HAP-1 (cell line): ENCODE measurements at regions not wholly inside any gene's neighbourhood (a gene's known extent, or its start where the extent isn't known, plus 50 kb on each side); places are given as distances from the start of the nearest gene placed in this dataset.

Experiments
- DNase-seq, 2 experiments: peaks; one replicate each; pipeline ENCODE4 v3.0.0-alpha.2; 2016 to 2020; ENCODE audit warnings: low spot score in 2 of 2
- H3K27me3 ChIP-seq: fragments of 250-450 bp; sonication (Bioruptor Pico); 2 replicates; pipeline ENCODE4 v1.5.1; 2020; ENCODE audit warnings: low read depth, mild to moderate bottlenecking, moderate library complexity
- H3K36me3 ChIP-seq: fragments of 250-450 bp; sonication (Bioruptor Pico); replicated peaks from 2 replicates; pipeline ENCODE4 v1.5.1; 2020; ENCODE audit warnings: mild to moderate bottlenecking
- H3K4me1 ChIP-seq: fragments of 250-450 bp; sonication (Bioruptor Pico); 2 replicates; pipeline ENCODE4 v1.5.1; 2020; ENCODE audit warnings: mild to moderate bottlenecking
- H3K4me3 ChIP-seq: fragments of 250-450 bp; sonication (Bioruptor Pico); 2 replicates; pipeline ENCODE4 v1.5.1; 2020; ENCODE audit warnings: mild to moderate bottlenecking, moderate library complexity
- H3K9me3 ChIP-seq: fragments of 250-450 bp; sonication (Bioruptor Pico); 2 replicates; pipeline ENCODE4 v1.5.1; 2020; ENCODE audit warnings: mild to moderate bottlenecking, moderate library complexity
- in situ Hi-C: fragments of 300-500 bp; cut with MboI; formaldehyde crosslinking; loops from 3 replicates; pipeline ENCODE4 v1.14.3; 2020; ENCODE audit warnings: low sequenced_read_pairs, inconsistent platforms, mixed read lengths

DNA sequence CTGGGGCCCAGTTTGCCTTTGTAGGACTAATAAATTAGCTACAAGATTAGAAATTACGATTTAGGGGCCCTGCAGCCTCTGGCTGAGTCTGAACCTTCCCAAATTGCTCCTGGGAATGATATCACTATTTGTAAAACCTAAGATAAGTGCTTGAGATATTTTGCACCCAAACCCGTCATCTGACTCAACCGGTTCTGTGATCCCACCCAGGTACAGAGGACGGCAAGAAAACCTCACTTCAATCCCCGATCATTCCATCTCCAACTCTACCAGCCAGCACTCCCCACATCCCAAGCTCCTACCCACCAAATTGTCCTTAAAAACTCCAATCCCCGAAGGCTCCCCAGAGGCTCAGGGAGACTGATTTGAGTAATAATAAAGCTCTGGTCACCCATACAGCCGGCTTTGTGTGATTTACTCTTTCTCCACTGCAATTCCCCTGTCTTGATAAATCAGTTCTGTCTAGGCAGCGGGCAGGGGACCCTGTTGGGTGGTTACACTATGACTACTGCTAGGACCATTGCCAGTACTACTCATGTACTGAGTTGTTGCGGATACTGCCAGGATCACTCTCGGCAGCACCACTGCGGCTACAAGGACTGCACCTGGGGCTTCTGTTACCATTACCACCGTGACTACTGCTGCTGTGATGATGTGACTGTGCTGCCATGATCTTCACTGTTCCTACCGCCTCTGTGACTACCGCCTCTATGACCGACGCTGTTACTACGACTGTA is 73.1 kb downstream of the IRF8 start:
- Histone ChIP-seq H3K4me3 (no peak overlapping the region), H3K27me3 (peaks cover 11% of the 10 kb centered on the region), H3K9me3 (no peaks in the 10 kb centered on the region; the same call in 1 of the 2 replicates), H3K36me3 (no peaks in the 10 kb centered on the region), H3K4me1 (no peaks in the 10 kb centered on the region)
- in situ Hi-C loops = loop anchor here (5.0 kb wide), 1 partner anchor 50 kb away; no protein-coding TSS in a partner anchor
- DNase-seq = no peak

DNA sequence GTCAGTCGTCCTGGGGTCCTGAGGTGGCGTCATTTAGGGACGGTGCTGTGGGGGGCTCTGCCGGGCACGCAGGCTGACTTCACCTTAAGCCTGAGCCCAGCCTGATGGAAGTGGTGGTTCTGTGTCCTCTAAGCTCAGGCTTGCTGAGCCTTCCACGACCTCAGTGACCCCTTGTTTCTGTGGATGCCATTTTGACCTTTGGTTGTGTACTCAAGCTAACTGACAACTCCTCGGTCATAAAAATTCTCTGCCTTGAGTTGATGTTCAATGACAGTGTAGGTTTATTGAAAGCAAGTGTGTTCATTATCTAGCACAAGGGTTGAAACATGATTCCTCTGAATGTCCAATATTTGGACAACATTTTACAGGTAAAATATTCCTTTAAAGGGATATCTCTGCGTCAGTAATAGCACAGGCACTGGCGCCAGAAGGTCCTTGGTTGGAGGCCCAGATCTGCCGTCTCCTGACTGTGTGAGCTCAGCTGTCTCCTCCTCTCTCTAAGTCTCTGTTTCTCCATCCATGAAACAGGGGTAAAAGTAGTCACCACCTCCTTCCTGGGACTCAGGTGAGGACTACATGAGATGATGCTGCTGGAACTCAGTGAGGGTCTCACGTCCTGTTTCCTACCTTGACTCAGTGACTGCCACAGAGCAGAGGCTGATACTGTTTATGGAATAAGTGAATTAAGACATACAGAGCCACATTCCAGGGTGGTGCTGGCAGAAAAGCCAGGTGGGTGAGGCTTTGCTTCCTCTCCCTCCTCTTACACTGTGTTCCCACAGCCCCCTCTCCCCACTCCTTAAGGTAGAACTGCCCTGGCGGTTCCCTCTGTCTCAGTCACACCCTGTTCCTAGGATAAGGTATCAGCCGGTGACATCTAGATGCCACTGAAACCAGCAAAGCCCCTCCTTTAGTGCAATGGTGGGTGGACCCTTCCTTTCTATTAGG is 75.7 kb downstream of the IRF8 start:
- DNase-seq = no peak
- H3K4me3 ChIP-seq = no peak overlapping the region
- in situ Hi-C loops = loop anchor here (5.0 kb wide), 1 partner anchor 52 kb away; no protein-coding TSS in a partner anchor

DNA sequence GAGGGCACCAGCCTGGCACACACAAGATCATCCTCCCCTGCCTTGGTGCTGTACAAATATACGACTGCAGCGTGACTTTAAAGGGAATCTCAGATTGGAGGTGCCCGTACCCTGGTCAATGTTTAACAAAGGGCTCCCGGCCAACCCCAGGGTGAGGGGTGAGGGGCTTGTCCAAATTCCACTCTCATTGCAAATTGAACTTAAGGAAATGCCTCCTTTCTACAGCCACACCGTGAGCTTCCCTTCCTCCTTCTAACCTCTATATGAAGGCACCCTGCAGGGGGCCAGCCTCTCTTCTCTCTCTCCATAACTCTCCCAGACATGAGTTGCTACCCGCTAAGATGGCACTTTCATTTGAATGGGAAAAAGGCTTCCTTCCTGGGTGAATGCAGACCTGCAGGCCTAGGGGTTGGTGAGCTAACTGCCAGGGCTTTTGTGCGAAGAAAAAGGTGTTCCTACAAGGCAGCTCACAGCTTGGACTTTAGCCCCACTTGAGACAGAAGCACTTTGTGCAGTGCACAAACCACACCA is 76.6 kb downstream of the IRF8 start:
- in situ Hi-C loops = no loop called here
- Histone ChIP-seq H3K36me3 (no peaks in the 10 kb centered on the region), H3K27me3 (no peaks in the 10 kb centered on the region), H3K9me3 (no peaks in the 10 kb centered on the region; the same call in 1 of the 2 replicates), H3K4me1 (no peaks in the 10 kb centered on the region), H3K4me3 (no peak overlapping the region)
- DNase-seq = no peak

More for the DNA sequence above, 75.7 kb downstream of the IRF8 start:
- H3K27me3 ChIP-seq = no peaks in the 10 kb centered on the region
- no peaks in the 10 kb centered on the region for H3K4me1 ChIP-seq
- no peaks in the 10 kb centered on the region for H3K36me3 ChIP-seq
- no peaks in the 10 kb centered on the region; the same call in 1 of the 2 replicates for H3K9me3 ChIP-seq

DNA sequence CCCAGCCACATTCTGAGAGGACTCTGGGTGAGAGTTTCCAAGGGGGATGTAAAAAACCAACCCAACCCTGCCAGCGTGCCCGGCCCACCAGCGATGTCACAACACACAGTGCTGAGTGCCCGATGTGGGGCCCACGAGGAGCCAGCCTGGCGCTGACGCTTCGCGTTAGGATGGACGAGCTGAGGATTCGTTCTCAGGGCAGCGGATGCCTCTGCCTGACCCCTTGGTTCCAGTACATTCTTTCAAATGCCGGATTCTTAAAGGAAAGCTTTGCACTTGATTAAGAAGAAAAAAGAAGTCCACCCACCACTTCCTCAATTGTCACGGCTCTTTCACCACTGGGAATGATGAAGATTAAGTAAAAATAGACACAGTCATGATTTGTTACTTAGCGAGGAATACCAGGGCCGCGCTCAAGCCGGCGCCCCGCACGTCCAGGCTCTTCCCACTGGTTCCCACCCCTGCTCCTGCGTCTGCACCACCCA is 79.4 kb downstream of the IRF8 start:
- H3K4me1 ChIP-seq = no peaks in the 10 kb centered on the region
- DNase-seq = no peak
- in situ Hi-C loops = no loop called here
- no peaks in the 10 kb centered on the region for H3K36me3 ChIP-seq
- H3K27me3 ChIP-seq = peaks cover 13% of the 10 kb centered on the region
- no peak overlapping the region for H3K4me3 ChIP-seq
- no peaks in the 10 kb centered on the region; the same call in 1 of the 2 replicates for H3K9me3 ChIP-seq

DNA sequence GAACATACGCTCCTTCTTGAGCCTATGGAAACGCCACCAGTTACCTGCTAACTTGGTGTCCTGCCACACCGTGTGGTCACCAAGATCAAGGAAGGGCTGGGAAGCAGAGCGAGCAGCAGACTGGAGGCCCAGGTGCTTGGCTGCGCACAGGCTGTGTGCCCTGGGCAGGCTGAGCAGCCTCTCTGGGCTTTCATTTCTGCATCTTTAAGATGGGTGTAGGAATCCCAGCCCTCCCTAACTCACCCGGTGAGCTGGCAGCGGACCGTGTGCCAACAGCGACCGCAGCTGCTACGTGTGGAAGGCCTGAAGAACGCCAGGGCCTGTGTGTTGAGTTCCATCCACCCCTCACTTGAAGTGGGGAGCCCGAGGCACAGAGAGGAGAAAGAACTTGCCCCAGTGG is 80.0 kb downstream of the IRF8 start:
- in situ Hi-C loops = no loop called here
- Histone ChIP-seq H3K4me1 (no peaks in the 10 kb centered on the region), H3K27me3 (peaks cover 20% of the 10 kb centered on the region), H3K36me3 (no peaks in the 10 kb centered on the region), H3K9me3 (no peaks in the 10 kb centered on the region; the same call in 1 of the 2 replicates), H3K4me3 (no peak overlapping the region)
- DNase-seq = no peak

DNA sequence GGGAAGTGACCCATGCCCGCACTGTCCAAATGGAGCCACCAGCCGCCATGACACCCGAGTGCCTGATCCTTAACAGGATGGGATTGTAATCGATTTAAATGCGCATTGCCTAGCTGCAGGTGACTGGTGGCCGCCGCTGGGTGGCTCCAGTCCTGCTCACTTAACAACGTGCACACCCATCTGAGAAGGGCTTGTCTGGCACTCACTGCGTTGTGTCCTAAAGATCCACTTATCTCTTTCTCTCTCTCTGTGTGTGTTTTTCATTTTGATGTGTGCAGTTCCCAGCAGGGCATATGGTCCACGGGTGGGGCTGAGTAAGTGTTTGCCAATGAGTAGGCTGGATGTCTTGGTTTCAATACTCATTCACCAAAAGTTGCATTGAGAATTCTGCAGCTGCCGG is 80.6 kb downstream of the IRF8 start:
- no peaks in the 10 kb centered on the region for H3K4me1 ChIP-seq
- H3K36me3 ChIP-seq = no peaks in the 10 kb centered on the region
- no peak overlapping the region for H3K4me3 ChIP-seq
- H3K9me3 ChIP-seq = no peaks in the 10 kb centered on the region; the same call in 1 of the 2 replicates
- no peak for DNase-seq
- in situ Hi-C loops = no loop called here
- H3K27me3 ChIP-seq = peaks cover 26% of the 10 kb centered on the region

DNA sequence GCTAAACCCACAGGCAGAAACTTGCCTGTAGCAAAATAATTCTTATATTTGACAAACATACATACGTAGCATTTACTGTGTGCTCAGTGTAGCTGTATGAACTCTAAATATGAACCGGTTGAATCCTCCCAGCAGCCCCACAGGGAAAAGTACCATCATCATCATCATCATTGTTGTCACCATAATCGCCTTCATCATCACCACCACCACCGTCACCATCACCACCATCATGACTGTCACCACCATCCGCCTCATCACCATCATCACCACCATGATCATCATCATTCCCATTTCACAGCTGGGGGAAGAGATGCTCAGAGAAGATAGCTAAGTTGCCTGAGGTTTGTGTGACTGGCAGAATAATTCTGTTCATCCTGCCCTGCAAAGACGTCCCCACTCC is 81.7 kb downstream of the IRF8 start:
- in situ Hi-C loops = no loop called here
- Histone ChIP-seq H3K9me3 (no peaks in the 10 kb centered on the region), H3K4me3 (no peak overlapping the region), H3K36me3 (no peaks in the 10 kb centered on the region), H3K27me3 (peaks cover 35% of the 10 kb centered on the region), H3K4me1 (no peaks in the 10 kb centered on the region)
- DNase-seq = no peak

DNA sequence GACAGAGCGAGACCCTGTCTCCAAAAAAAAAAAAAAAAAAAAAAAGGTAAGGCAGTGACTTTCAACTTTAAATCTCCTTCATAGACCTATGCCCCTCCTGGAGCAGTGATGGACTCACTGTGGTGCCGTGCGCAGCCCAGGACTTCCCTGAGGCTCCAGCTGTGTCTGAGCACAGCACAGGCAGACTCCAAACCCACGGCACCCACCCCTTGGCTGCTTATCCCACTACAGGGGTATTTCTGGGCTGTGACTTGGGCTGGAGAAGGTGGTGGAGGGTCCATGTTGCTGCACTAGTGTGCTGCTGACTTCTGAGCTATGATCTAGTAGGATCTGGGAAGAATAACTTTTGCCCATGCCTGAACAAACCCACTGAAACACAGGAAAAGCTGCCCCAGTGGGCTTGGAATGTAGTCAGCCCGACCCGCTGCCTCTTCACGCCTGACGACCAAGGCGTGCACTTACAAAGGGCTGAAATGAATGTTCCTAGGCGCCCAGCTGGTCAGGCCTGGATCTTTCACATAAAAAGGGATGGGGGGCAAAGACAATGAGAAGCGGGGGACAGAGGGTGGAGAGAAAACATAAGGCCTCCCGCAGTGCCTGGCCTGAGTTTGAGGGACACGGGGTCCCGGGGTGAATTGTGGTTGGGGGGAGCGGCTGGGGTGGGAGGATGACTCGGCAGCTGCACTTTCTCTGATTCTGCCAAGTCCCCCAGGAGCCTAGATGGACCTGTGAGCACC is 83.0 kb downstream of the IRF8 start:
- in situ Hi-C loops = no loop called here
- no peak for DNase-seq
- no peaks in the 10 kb centered on the region for H3K36me3 ChIP-seq
- H3K9me3 ChIP-seq = no peaks in the 10 kb centered on the region
- peaks cover 42% of the 10 kb centered on the region for H3K27me3 ChIP-seq
- no peak overlapping the region for H3K4me3 ChIP-seq
- H3K4me1 ChIP-seq = no peaks in the 10 kb centered on the region

DNA sequence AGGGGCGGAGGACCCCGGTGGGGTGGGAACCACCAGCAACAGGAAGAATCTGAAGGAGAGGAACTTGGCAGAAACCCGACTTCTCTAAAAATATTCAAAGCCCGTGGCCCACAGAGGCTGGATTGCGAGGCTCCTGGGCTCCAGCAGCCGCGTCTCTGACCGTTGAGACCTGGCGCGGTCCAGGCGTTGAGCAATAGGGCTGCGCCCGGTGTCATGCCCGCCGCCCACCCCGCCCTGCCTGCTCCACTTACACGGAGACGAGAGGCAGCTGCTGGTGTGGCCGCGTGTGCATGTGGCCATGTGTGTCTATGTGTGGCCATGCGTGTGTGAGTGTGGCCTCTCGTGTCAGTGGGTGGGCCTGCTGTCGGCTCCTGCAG is 83.6 kb downstream of the IRF8 start:
- in situ Hi-C loops = no loop called here
- no peaks in the 10 kb centered on the region for H3K9me3 ChIP-seq
- H3K27me3 ChIP-seq = peaks cover 42% of the 10 kb centered on the region
- H3K4me3 ChIP-seq = no peak overlapping the region
- DNase-seq = no peak
- H3K4me1 ChIP-seq = no peaks in the 10 kb centered on the region
- H3K36me3 ChIP-seq = no peaks in the 10 kb centered on the region

DNA sequence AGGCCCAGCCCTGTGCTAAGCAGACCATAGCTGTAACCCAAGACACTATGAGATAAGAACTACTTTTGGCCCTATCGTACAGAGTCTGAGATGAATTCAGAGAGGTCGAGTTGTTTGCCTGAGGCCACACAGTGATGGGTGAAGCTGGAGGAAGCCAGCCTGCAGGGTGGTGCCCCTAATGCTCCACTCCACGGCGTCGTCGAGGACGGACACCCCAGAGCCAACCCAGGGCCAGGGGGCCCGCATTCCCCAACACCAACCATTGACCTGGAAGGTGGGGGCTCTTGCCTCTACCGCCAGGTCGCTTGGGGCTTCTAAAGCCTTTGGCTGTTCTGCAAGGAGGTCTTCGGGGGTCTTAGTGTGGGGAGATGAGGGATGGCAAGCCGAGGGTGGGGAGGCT is 84.1 kb downstream of the IRF8 start:
- no peaks in the 10 kb centered on the region for H3K36me3 ChIP-seq
- H3K4me3 ChIP-seq = no peak overlapping the region
- no peak for DNase-seq
- no peaks in the 10 kb centered on the region for H3K4me1 ChIP-seq
- in situ Hi-C loops = no loop called here
- H3K9me3 ChIP-seq = no peaks in the 10 kb centered on the region
- peaks cover 46% of the 10 kb centered on the region for H3K27me3 ChIP-seq

DNA sequence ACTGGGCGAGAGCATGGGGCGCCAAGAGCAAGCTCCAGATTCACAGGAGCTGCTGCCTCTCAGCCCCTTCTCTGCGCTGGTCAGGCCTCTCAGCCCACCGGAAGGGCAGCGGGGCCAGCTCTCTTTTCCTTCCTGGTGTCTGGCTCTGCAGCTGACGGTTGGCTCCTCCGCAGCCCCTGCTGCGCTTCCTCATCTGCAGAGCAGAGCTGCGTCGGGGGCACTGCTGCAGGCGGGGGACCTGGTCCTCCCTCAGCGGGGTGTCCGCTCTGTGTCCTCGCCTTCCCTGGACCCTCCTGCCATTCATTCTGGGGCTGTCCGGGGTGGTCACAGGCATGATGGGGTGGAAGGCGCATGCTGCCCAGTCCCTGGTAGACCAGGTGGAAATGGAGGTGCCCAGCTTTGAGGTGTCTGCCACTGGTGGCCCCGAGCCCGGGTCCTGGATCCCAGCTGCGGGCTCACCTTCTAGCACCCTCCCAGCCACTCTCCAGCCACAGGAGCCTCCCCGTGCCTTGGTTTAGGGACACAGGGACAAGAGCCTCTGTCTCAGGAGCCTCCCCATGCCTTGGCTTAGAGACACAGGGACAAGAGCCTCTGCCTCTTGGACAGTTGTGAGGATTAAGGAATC is 84.8 kb downstream of the IRF8 start:
- DNase-seq = no peak
- Histone ChIP-seq H3K9me3 (no peaks in the 10 kb centered on the region), H3K4me3 (no peak overlapping the region), H3K27me3 (peaks cover 49% of the 10 kb centered on the region), H3K36me3 (no peaks in the 10 kb centered on the region), H3K4me1 (no peaks in the 10 kb centered on the region)
- in situ Hi-C loops = no loop called here

DNA sequence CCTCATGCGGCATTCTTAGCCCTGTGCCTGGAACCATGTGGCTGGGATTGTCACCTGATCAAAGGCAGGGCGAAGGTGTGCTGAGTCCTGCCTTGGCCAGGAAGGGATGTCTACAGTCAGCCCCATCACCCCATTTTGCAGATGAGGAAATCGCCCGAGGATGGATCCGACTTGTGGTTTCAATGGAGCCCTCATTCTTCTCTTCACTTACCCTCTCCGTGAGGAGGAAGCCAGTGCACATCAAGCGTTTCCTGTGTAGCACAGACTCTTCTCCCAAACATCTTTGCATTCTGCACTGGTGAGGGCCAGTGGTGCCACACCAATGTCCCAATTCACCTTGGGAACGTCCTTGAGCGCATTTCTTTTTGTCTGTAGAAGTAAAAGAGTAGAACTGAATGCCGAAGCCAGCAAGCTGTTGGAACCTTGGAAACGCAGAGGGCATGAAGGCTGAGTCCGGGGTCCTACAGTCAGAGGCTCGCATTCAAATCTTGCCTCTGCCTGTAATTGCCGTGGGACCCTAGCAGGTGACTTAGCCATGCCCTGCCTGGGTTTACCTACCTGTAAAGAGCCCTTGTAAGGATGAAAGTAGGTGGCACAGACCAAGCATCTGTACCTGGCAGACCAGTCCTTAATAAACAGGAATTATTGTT is 85.4 kb downstream of the IRF8 start:
- DNase-seq = no peak
- in situ Hi-C loops = no loop called here
- Histone ChIP-seq H3K9me3 (no peaks in the 10 kb centered on the region), H3K27me3 (peaks cover 53% of the 10 kb centered on the region), H3K36me3 (no peaks in the 10 kb centered on the region), H3K4me1 (no peaks in the 10 kb centered on the region), H3K4me3 (no peak overlapping the region)
